ENCODE measurements at regions not wholly inside any gene's neighbourhood (a gene's known extent, or its start where the extent isn't known, plus 50 kb on each side); places are given as distances from the start of the nearest gene placed in this dataset.

- WGBS, 3 donors: 83 to 94% (median 89%) methylated on average over 5 of the region's 5 CpGs
- intact Hi-C loops (cut with DNase I): no loop called here
- TF ChIP-seq CTCF (IDR thresholded peaks at IDR 0.05): no peak
Measured at GRCh38 chr3:106022913-106023312, 154.1 kb upstream of the CBLB start.

GRCh38 chr3:106025151-106025722 lies 156.4 kb upstream of the CBLB start:
- ATAC-seq (no peak), DNase-seq (no peak)
- 39 to 57% (median 44%) methylated on average over 4 of the region's 4 CpGs for WGBS, 3 donors
- no peaks in the 10 kb centered on the region for H3K9me3 ChIP-seq
- no peaks in the 10 kb centered on the region for H3K27me3 ChIP-seq (ENCODE audit: insufficient read depth in 3 of 3, low read length in 2 of 3)
- H3K36me3 ChIP-seq (ENCODE audit: insufficient read depth in 1 of 2, low read depth in 1 of 2): no peaks in the 10 kb centered on the region
- H3K4me3 ChIP-seq: no peak overlapping the region
- no peaks in the 10 kb centered on the region for H3K4me1 ChIP-seq
- no peak overlapping the region for H3K27ac ChIP-seq
- no peak for TF ChIP-seq CTCF (IDR thresholded peaks at IDR 0.05)
- intact Hi-C loops (cut with DNase I): no loop called here

More at GRCh38 chr3:106022913-106023312, 154.1 kb upstream of the CBLB start:
- Histone ChIP-seq H3K36me3 (ENCODE audit: insufficient read depth in 1 of 2, low read depth in 1 of 2) (no peaks in the 10 kb centered on the region), H3K9me3 (no peaks in the 10 kb centered on the region), H3K4me3 (no peak overlapping the region), H3K27ac (no peak overlapping the region), H3K27me3 (ENCODE audit: insufficient read depth in 3 of 3, low read length in 2 of 3) (no peaks in the 10 kb centered on the region), H3K4me1 (no peaks in the 10 kb centered on the region)
- ATAC-seq (no peak), DNase-seq (no peak)

- no peak for ATAC-seq
- intact Hi-C loops (cut with DNase I): no loop called here
- Histone ChIP-seq H3K36me3 (ENCODE audit: insufficient read depth in 1 of 2, low read depth in 1 of 2) (no peaks in the 10 kb centered on the region), H3K4me3 (no peak overlapping the region), H3K9me3 (no peaks in the 10 kb centered on the region), H3K27me3 (ENCODE audit: insufficient read depth in 3 of 3, low read length in 2 of 3) (no peaks in the 10 kb centered on the region), H3K4me1 (no peaks in the 10 kb centered on the region), H3K27ac (no peak overlapping the region)
- 81 to 98% (median 95%) methylated on average over 4 of the region's 4 CpGs for WGBS, 3 donors
- DNase-seq: no peak
- TF ChIP-seq CTCF (IDR thresholded peaks at IDR 0.05): no peak
Measured at GRCh38 chr3:106029954-106030626, 161.3 kb upstream of the CBLB start.

GRCh38 chr3:106030627-106030963 lies 161.8 kb upstream of the CBLB start:
- intact Hi-C loops (cut with DNase I): no loop called here
- ATAC-seq (no peak), DNase-seq (no peak)
- Histone ChIP-seq H3K9me3 (no peaks in the 10 kb centered on the region), H3K27ac (no peak overlapping the region), H3K4me1 (no peaks in the 10 kb centered on the region), H3K4me3 (no peak overlapping the region), H3K27me3 (ENCODE audit: insufficient read depth in 3 of 3, low read length in 2 of 3) (no peaks in the 10 kb centered on the region), H3K36me3 (ENCODE audit: insufficient read depth in 1 of 2, low read depth in 1 of 2) (no peaks in the 10 kb centered on the region)
- TF ChIP-seq CTCF (IDR thresholded peaks at IDR 0.05): no peak

- Histone ChIP-seq H3K9me3 (no peaks in the 10 kb centered on the region), H3K27me3 (ENCODE audit: insufficient read depth in 3 of 3, low read length in 2 of 3) (no peaks in the 10 kb centered on the region), H3K36me3 (ENCODE audit: insufficient read depth in 1 of 2, low read depth in 1 of 2) (no peaks in the 10 kb centered on the region), H3K27ac (no peak overlapping the region), H3K4me1 (no peaks in the 10 kb centered on the region), H3K4me3 (no peak overlapping the region)
- WGBS, 3 donors: 90 to 98% (median 92%) methylated on average over 2 of the region's 2 CpGs
- no peak for TF ChIP-seq CTCF (IDR thresholded peaks at IDR 0.05)
- ATAC-seq (no peak), DNase-seq (no peak)
- intact Hi-C loops (cut with DNase I): no loop called here
Measured at GRCh38 chr3:106032479-106032878, 163.7 kb upstream of the CBLB start.
